Femur (tissue), 1 donor: ENCODE measurements at regions not wholly inside any gene's neighbourhood (a gene's known extent, or its start where the extent isn't known, plus 50 kb on each side); places are given as distances from the start of the nearest gene placed in this dataset.
"Not testable (repeated sequence)": the region's sequence is repeated elsewhere in the genome, so short reads cannot be mapped to it uniquely, and the experiment has no call there.

Source experiments
- DNase-seq: peaks from one replicate; pipeline ENCODE4 v3.0.0-alpha.2; 2017

GRCh38 chr2:138223319-138223718 lies 259.0 kb downstream of the HNMT start:
- no peak for DNase-seq

GRCh38 chr2:138227195-138227594 lies 262.9 kb downstream of the HNMT start:
- no peak for DNase-seq

GRCh38 chr2:138228101-138228500 lies 263.8 kb downstream of the HNMT start:
- DNase-seq: no peak

GRCh38 chr2:138234265-138234664 lies 267.3 kb upstream of the SPOPL start:
- no peak for DNase-seq

GRCh38 chr2:138235041-138235440 lies 266.5 kb upstream of the SPOPL start:
- DNase-seq: no peak

- DNase-seq: no peak
Measured at GRCh38 chr2:138236142-138236541, 265.4 kb upstream of the SPOPL start.

- no peak for DNase-seq
Measured at GRCh38 chr2:138237667-138238384, 263.7 kb upstream of the SPOPL start.

- DNase-seq: no peak
Measured at GRCh38 chr2:138238908-138239307, 262.7 kb upstream of the SPOPL start.

GRCh38 chr2:138239902-138240491 lies 261.6 kb upstream of the SPOPL start:
- DNase-seq: no peak

- no peak for DNase-seq
Measured at GRCh38 chr2:138243372-138243771, 258.2 kb upstream of the SPOPL start.

- DNase-seq: no peak
Measured at GRCh38 chr2:138244501-138244925, 257.1 kb upstream of the SPOPL start.

GRCh38 chr2:138245310-138245709 lies 256.3 kb upstream of the SPOPL start:
- no peak for DNase-seq

GRCh38 chr2:138247302-138247701 lies 254.3 kb upstream of the SPOPL start:
- DNase-seq: no peak

GRCh38 chr2:138249207-138249606 lies 252.4 kb upstream of the SPOPL start:
- DNase-seq: no peak

- DNase-seq: not testable (repeated sequence)
Measured at GRCh38 chr2:138250843-138251320, 250.7 kb upstream of the SPOPL start.

GRCh38 chr2:138252587-138252986 lies 249.0 kb upstream of the SPOPL start:
- no peak for DNase-seq

- DNase-seq: no peak
Measured at GRCh38 chr2:138255670-138256069, 245.9 kb upstream of the SPOPL start.

GRCh38 chr2:138267161-138267901 lies 234.2 kb upstream of the SPOPL start:
- DNase-seq: no peak

- no peak for DNase-seq
Measured at GRCh38 chr2:138267902-138268254, 233.7 kb upstream of the SPOPL start.

- no peak for DNase-seq
Measured at GRCh38 chr2:138269765-138270164, 231.8 kb upstream of the SPOPL start.

- no peak for DNase-seq
Measured at GRCh38 chr2:138271467-138271866, 230.1 kb upstream of the SPOPL start.

- DNase-seq: no peak
Measured at GRCh38 chr2:138272524-138273195, 228.9 kb upstream of the SPOPL start.

- not testable (repeated sequence) for DNase-seq
Measured at GRCh38 chr2:138273280-138273679, 228.3 kb upstream of the SPOPL start.
